Nephron (organoid): ENCODE measurements at regions not wholly inside any gene's neighbourhood (a gene's known extent, or its start where the extent isn't known, plus 50 kb on each side); places are given as distances from the start of the nearest gene placed in this dataset.

ENCODE experiments used
- H3K27ac Mint-ChIP-seq, 3 experiments: 2 replicates each; pipeline ENCODE4 v1.8.0; 2020; ENCODE audit warnings: mixed read lengths in 3 of 3, mild to moderate bottlenecking in 2 of 3, moderate library complexity in 1 of 3
- H3K27me3 Mint-ChIP-seq: 2 replicates; pipeline ENCODE4 v1.8.0; 2021; ENCODE audit warnings: low read depth, mild to moderate bottlenecking, moderate library complexity, mixed read lengths
- H3K36me3 Mint-ChIP-seq: 2 replicates; pipeline ENCODE4 v1.8.0; 2020; ENCODE audit warnings: low read depth, mixed read lengths
- H3K4me1 Mint-ChIP-seq: 2 replicates; pipeline ENCODE4 v1.8.0; 2020; ENCODE audit warnings: mixed read lengths
- H3K4me3 Mint-ChIP-seq, 3 experiments: 2 replicates each; pipeline ENCODE4 v1.8.0; 2020; ENCODE audit warnings: mild to moderate bottlenecking in 3 of 3, mixed read lengths in 3 of 3, moderate library complexity in 2 of 3
- H3K9me3 Mint-ChIP-seq: 2 replicates; pipeline ENCODE4 v1.8.0; 2020; ENCODE audit warnings: mixed read lengths
- CTCF ChIP-seq, 3 experiments: fragments of 200-600 bp; sonication (generic); IDR thresholded peaks; one replicate each; pipeline ENCODE4 v1.5.0; 2021; ENCODE audit warnings: antibody characterized with exemption in 3 of 3; ENCODE audit not compliant: unreplicated experiment in 3 of 3

- Mint-ChIP-seq H3K27ac (peak overlapping the region in 1 of 3 experiments; percentile 37), H3K36me3 (peaks cover 5% of the 10 kb centered on the region), H3K9me3 (peaks cover 16% of the 10 kb centered on the region), H3K4me3 (no peak overlapping the region), H3K27me3 (peaks cover 4% of the 10 kb centered on the region), H3K4me1 (peaks cover 9% of the 10 kb centered on the region)
- TF ChIP-seq CTCF (IDR thresholded peaks at IDR 0.05; ENCODE audit: unreplicated experiment in 3 of 3) = no peak
Measured at GRCh38 chr5:126066836-126067235, 356.4 kb upstream of the GRAMD2B start.

- Mint-ChIP-seq H3K36me3 (peaks cover 7% of the 10 kb centered on the region), H3K4me1 (peaks cover 7% of the 10 kb centered on the region), H3K27me3 (peaks cover 4% of the 10 kb centered on the region), H3K4me3 (no peak overlapping the region), H3K27ac (peak overlapping the region in 1 of 3 experiments; percentile 66), H3K9me3 (peaks cover 19% of the 10 kb centered on the region)
- no peak for TF ChIP-seq CTCF (IDR thresholded peaks at IDR 0.05; ENCODE audit: unreplicated experiment in 3 of 3)
Measured at GRCh38 chr5:126067404-126067803, 355.8 kb upstream of the GRAMD2B start.

GRCh38 chr5:126069329-126069728 lies 353.9 kb upstream of the GRAMD2B start:
- Mint-ChIP-seq H3K4me1 (no peaks in the 10 kb centered on the region), H3K4me3 (no peak overlapping the region), H3K36me3 (peaks cover 13% of the 10 kb centered on the region), H3K27ac (peak overlapping the region in 1 of 3 experiments; percentile 50), H3K27me3 (peaks cover 4% of the 10 kb centered on the region), H3K9me3 (peaks cover 34% of the 10 kb centered on the region)
- no peak for TF ChIP-seq CTCF (IDR thresholded peaks at IDR 0.05; ENCODE audit: unreplicated experiment in 3 of 3)

GRCh38 chr5:126070481-126070880 lies 352.7 kb upstream of the GRAMD2B start:
- Mint-ChIP-seq H3K27me3 (peaks cover 4% of the 10 kb centered on the region), H3K36me3 (peaks cover 13% of the 10 kb centered on the region), H3K9me3 (peaks cover 34% of the 10 kb centered on the region), H3K4me3 (no peak overlapping the region), H3K27ac (no peak overlapping the region), H3K4me1 (no peaks in the 10 kb centered on the region)
- TF ChIP-seq CTCF (IDR thresholded peaks at IDR 0.05; ENCODE audit: unreplicated experiment in 3 of 3) = no peak

GRCh38 chr5:126074538-126074937 lies 348.7 kb upstream of the GRAMD2B start:
- Mint-ChIP-seq H3K27ac (no peak overlapping the region), H3K9me3 (peaks cover 32% of the 10 kb centered on the region), H3K36me3 (peaks cover 13% of the 10 kb centered on the region), H3K4me3 (no peak overlapping the region), H3K27me3 (no peaks in the 10 kb centered on the region), H3K4me1 (no peaks in the 10 kb centered on the region)
- no peak for TF ChIP-seq CTCF (IDR thresholded peaks at IDR 0.05; ENCODE audit: unreplicated experiment in 3 of 3)

- Mint-ChIP-seq H3K36me3 (peaks cover 8% of the 10 kb centered on the region), H3K27me3 (no peaks in the 10 kb centered on the region), H3K27ac (no peak overlapping the region), H3K4me3 (no peak overlapping the region), H3K9me3 (peaks cover 36% of the 10 kb centered on the region), H3K4me1 (no peaks in the 10 kb centered on the region)
- TF ChIP-seq CTCF (IDR thresholded peaks at IDR 0.05; ENCODE audit: unreplicated experiment in 3 of 3) = no peak
Measured at GRCh38 chr5:126079266-126079665, 343.9 kb upstream of the GRAMD2B start.
